HEK293 (cell line): ENCODE measurements at regions not wholly inside any gene's neighbourhood (a gene's known extent, or its start where the extent isn't known, plus 50 kb on each side); places are given as distances from the start of the nearest gene placed in this dataset.

Experiments
- KLF9 ChIP-seq: fragments of 450-650 bp; formaldehyde crosslinking; IDR thresholded peaks from 2 replicates; pipeline ENCODE4 v1.5.1; 2016; ENCODE audit warnings: missing biosample characterization, missing genetic modification characterization, low read depth
- SP3 ChIP-seq: fragments of 450-650 bp; formaldehyde crosslinking; IDR thresholded peaks from 2 replicates; pipeline ENCODE4 v1.5.1; 2016; ENCODE audit warnings: missing biosample characterization, missing genetic modification characterization
- TCF7L2 ChIP-seq: IDR thresholded peaks from 2 replicates; pipeline ENCODE4 v1.6.1; 2011; ENCODE audit warnings: low read depth, mild to moderate bottlenecking, inconsistent platforms, low read length, moderate library complexity, borderline replicate concordance
- ZBTB8A ChIP-seq: fragments of 450-650 bp; formaldehyde crosslinking; IDR thresholded peaks from 2 replicates; pipeline ENCODE4 v1.5.1; 2016; ENCODE audit warnings: missing biosample characterization, missing genetic modification characterization
- ZFP41 ChIP-seq: fragments of 450-650 bp; formaldehyde crosslinking; IDR thresholded peaks from 2 replicates; pipeline ENCODE4 v1.5.1; 2016; ENCODE audit warnings: missing biosample characterization, missing genetic modification characterization, borderline replicate concordance
- ZNF148 ChIP-seq: fragments of 450-650 bp; formaldehyde crosslinking; IDR thresholded peaks from 2 replicates; pipeline ENCODE4 v1.5.0; 2017; ENCODE audit warnings: missing biosample characterization, missing genetic modification characterization, borderline replicate concordance
- ZNF391 ChIP-seq: fragments of 450-650 bp; formaldehyde crosslinking; IDR thresholded peaks from 2 replicates; pipeline ENCODE4 v1.5.1; 2016; ENCODE audit warnings: low read depth, missing biosample characterization, missing genetic modification characterization, borderline replicate concordance
- ZNF521 ChIP-seq: fragments of 450-650 bp; formaldehyde crosslinking; IDR thresholded peaks from 2 replicates; pipeline ENCODE4 v1.5.1; 2017; ENCODE audit warnings: missing biosample characterization, mild to moderate bottlenecking, missing genetic modification characterization
- ZNF549 ChIP-seq: fragments of 450-650 bp; IDR thresholded peaks from 2 replicates; pipeline ENCODE4 v1.5.1; 2018; ENCODE audit warnings: missing biosample characterization, missing genetic modification characterization, mild to moderate bottlenecking, inconsistent platforms, moderate library complexity
- ZNF555 ChIP-seq: fragments of 450-650 bp; formaldehyde crosslinking; conservative IDR thresholded peaks from 2 replicates; pipeline ENCODE4 v1.5.1; 2017; ENCODE audit warnings: missing biosample characterization, mild to moderate bottlenecking, missing genetic modification characterization, inconsistent platforms
- ZNF670 ChIP-seq: fragments of 450-650 bp; formaldehyde crosslinking; IDR thresholded peaks from 2 replicates; pipeline ENCODE4 v1.5.1; 2016; ENCODE audit warnings: missing biosample characterization, missing genetic modification characterization, low read depth
- ZNF792 ChIP-seq: fragments of 450-650 bp; formaldehyde crosslinking; IDR thresholded peaks from 2 replicates; pipeline ENCODE4 v1.5.1; 2016; ENCODE audit warnings: missing biosample characterization, missing genetic modification characterization
- ZSCAN23 ChIP-seq: fragments of 450-650 bp; formaldehyde crosslinking; IDR thresholded peaks from 2 replicates; pipeline ENCODE4 v1.5.1; 2016; ENCODE audit warnings: missing biosample characterization, missing genetic modification characterization
- TF ChIP-seq, protein P1 (sequence below): fragments of 450-650 bp; formaldehyde crosslinking; optimal IDR thresholded peaks from 2 replicates; pipeline ENCODE3; 2016; ENCODE audit warnings: missing biosample characterization, mild to moderate bottlenecking, missing genetic modification characterization
- TF ChIP-seq, protein P2 (sequence below): fragments of 450-650 bp; formaldehyde crosslinking; IDR thresholded peaks from 2 replicates; pipeline ENCODE4 v1.5.1; 2017; ENCODE audit warnings: missing biosample characterization, missing genetic modification characterization
- TF ChIP-seq, protein P3 (sequence below): fragments of 450-650 bp; formaldehyde crosslinking; IDR thresholded peaks from 2 replicates; pipeline ENCODE4 v1.5.1; 2017; ENCODE audit warnings: missing biosample characterization, mild to moderate bottlenecking, missing genetic modification characterization, moderate library complexity
- TF ChIP-seq, protein P4 (sequence below): fragments of 450-650 bp; formaldehyde crosslinking; IDR thresholded peaks from 2 replicates; pipeline ENCODE4 v1.5.1; 2016; ENCODE audit warnings: missing biosample characterization, missing genetic modification characterization, low read depth
- TF ChIP-seq, protein P5 (sequence below): fragments of 450-650 bp; formaldehyde crosslinking; IDR thresholded peaks from 2 replicates; pipeline ENCODE4 v1.5.1; 2016; ENCODE audit warnings: missing biosample characterization, missing genetic modification characterization

GRCh38 chr5:124841829-124842712, 95.6 kb upstream of the ZNF608 start (continued):
- TF ChIP-seq ZNF792 (tag by site-specific recombination) = no peak
- TF ChIP-seq ZFP41 = no peak
- TF ChIP-seq ZNF555 (tag by site-specific recombination) = no peak
- peak; percentile 56 for TF ChIP-seq ZBTB8A (tag by site-specific recombination)
- TF ChIP-seq ZNF549 = no peak
- no peak for TF ChIP-seq TCF7L2
- TF ChIP-seq ZNF521 = no peak
- no peak for TF ChIP-seq SP3 (tag by site-specific recombination)
- no peak for TF ChIP-seq ZNF670
- no peak for TF ChIP-seq ZNF148
- TF ChIP-seq, protein P1, sequence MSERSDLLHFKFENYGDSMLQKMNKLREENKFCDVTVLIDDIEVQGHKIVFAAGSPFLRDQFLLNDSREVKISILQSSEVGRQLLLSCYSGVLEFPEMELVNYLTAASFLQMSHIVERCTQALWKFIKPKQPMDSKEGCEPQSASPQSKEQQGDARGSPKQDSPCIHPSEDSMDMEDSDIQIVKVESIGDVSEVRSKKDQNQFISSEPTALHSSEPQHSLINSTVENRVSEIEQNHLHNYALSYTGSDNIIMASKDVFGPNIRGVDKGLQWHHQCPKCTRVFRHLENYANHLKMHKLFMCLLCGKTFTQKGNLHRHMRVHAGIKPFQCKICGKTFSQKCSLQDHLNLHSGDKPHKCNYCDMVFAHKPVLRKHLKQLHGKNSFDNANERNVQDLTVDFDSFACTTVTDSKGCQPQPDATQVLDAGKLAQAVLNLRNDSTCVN (tag by site-specific recombination) = no peak
- TF ChIP-seq, protein P2, sequence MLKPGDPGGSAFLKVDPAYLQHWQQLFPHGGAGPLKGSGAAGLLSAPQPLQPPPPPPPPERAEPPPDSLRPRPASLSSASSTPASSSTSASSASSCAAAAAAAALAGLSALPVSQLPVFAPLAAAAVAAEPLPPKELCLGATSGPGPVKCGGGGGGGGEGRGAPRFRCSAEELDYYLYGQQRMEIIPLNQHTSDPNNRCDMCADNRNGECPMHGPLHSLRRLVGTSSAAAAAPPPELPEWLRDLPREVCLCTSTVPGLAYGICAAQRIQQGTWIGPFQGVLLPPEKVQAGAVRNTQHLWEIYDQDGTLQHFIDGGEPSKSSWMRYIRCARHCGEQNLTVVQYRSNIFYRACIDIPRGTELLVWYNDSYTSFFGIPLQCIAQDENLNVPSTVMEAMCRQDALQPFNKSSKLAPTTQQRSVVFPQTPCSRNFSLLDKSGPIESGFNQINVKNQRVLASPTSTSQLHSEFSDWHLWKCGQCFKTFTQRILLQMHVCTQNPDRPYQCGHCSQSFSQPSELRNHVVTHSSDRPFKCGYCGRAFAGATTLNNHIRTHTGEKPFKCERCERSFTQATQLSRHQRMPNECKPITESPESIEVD (tag by site-specific recombination) = peak; percentile 94
- TF ChIP-seq, protein P3, sequence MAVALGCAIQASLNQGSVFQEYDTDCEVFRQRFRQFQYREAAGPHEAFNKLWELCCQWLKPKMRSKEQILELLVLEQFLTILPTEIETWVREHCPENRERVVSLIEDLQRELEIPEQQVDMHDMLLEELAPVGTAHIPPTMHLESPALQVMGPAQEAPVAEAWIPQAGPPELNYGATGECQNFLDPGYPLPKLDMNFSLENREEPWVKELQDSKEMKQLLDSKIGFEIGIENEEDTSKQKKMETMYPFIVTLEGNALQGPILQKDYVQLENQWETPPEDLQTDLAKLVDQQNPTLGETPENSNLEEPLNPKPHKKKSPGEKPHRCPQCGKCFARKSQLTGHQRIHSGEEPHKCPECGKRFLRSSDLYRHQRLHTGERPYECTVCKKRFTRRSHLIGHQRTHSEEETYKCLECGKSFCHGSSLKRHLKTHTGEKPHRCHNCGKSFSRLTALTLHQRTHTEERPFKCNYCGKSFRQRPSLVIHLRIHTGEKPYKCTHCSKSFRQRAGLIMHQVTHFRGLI (tag by site-specific recombination) = no peak; the same call in 1 of the 2 replicates
- TF ChIP-seq ZNF391 = no peak
- no peak for TF ChIP-seq ZSCAN23 (tag by site-specific recombination)
- TF ChIP-seq, protein P4, sequence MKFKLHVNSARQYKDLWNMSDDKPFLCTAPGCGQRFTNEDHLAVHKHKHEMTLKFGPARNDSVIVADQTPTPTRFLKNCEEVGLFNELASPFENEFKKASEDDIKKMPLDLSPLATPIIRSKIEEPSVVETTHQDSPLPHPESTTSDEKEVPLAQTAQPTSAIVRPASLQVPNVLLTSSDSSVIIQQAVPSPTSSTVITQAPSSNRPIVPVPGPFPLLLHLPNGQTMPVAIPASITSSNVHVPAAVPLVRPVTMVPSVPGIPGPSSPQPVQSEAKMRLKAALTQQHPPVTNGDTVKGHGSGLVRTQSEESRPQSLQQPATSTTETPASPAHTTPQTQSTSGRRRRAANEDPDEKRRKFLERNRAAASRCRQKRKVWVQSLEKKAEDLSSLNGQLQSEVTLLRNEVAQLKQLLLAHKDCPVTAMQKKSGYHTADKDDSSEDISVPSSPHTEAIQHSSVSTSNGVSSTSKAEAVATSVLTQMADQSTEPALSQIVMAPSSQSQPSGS (tag by site-specific recombination) = no peak
- TF ChIP-seq, protein P5, sequence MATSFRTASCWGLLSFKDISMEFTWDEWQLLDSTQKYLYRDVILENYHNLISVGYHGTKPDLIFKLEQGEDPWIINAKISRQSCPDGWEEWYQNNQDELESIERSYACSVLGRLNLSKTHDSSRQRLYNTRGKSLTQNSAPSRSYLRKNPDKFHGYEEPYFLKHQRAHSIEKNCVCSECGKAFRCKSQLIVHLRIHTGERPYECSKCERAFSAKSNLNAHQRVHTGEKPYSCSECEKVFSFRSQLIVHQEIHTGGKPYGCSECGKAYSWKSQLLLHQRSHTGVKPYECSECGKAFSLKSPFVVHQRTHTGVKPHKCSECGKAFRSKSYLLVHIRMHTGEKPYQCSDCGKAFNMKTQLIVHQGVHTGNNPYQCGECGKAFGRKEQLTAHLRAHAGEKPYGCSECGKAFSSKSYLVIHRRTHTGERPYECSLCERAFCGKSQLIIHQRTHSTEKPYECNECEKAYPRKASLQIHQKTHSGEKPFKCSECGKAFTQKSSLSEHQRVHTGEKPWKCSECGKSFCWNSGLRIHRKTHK (tag by site-specific recombination) = no peak
- TF ChIP-seq KLF9 = no peak
